Transverse colon (tissue), 4 donors: ENCODE measurements at regions not wholly inside any gene's neighbourhood (a gene's known extent, or its start where the extent isn't known, plus 50 kb on each side); places are given as distances from the start of the nearest gene placed in this dataset.

ENCODE experiments used
- CTCF ChIP-seq, 5 experiments: fragments of 200-600 bp in 3 of 5; fragments of 450-650 bp in 2 of 5; sonication (generic) in 3 of 5; IDR thresholded peaks; 1 replicate in 2 of 5; 2 replicates in 3 of 5; pipeline ENCODE4 v1.5.1; 2016 to 2017; ENCODE audit warnings: antibody characterized with exemption in 5 of 5, inconsistent platforms in 3 of 5, mild to moderate bottlenecking in 2 of 5, moderate library complexity in 1 of 5
- POLR2A ChIP-seq: fragments of 450-650 bp; IDR thresholded peaks from one replicate; pipeline ENCODE4 v1.6.1; 2016; ENCODE audit warnings: antibody characterized with exemption, mild to moderate bottlenecking, moderate library complexity
- POLR2AphosphoS5 ChIP-seq, 3 donors: sonication (generic); formaldehyde crosslinking; IDR thresholded peaks; one replicate each; pipeline ENCODE4 v1.6.1; 2016; ENCODE audit warnings: antibody characterized with exemption in 3 of 3

DNA sequence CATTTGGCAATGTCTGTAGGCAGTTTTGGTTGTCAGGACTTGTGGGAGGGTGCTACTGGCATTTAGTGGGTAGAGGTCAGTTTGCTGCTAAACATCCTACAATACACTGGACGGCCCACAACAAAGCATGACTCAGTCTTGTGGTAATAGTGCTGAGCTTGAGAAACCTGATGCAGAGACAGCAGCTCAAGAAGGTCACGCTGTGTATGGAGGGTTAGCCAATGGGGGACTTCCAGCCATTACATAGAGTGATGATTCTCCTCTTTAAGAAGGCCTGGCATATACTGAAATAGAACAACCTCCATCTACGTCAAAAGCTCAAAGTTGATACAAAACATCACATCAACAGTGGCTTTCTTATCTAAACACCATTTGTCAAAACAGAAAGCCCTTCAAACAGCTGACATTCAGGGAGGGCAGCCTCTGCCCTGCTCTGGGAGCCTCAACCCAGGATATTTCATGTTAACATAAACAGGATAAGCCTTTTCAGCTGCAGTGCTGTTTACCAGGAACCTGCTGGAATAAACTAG is 143.0 kb downstream of the GPBP1 start:
- TF ChIP-seq CTCF (IDR thresholded peaks at IDR 0.05) (no peak), POLR2A (no peak), POLR2AphosphoS5 (IDR thresholded peaks at IDR 0.05) (peak in 2 of 3 donors; percentile 54 to 71)
